ENCODE measurements at regions not wholly inside any gene's neighbourhood (a gene's known extent, or its start where the extent isn't known, plus 50 kb on each side); places are given as distances from the start of the nearest gene placed in this dataset.
A peak's percentile ranks its signal among the peaks of the same experiment; 100 is the strongest.

GRCh38 chr4:30948653-30949052, 228.5 kb downstream of the PCDH7 start:
- H3K27ac ChIP-seq (ENCODE audit: low read depth, low read length), result peak overlapping the region; percentile 94
- POLR2A ChIA-PET, result interaction anchor here (0.6 kb wide), 1 partner anchor 179 kb away, joined by 3 read pairs; no protein-coding TSS in a partner anchor
- H3K4me3 ChIP-seq (replicated peaks in 1 of 2; ENCODE audit: low read depth in 1 of 2, low read length in 2 of 2), result no peak overlapping the region
- peak; percentile 94 for TF ChIP-seq JUND (IDR thresholded peaks at IDR 0.05)
- TF ChIP-seq REST (IDR thresholded peaks at IDR 0.05; ENCODE audit: low read depth), result no peak
- TF ChIP-seq CTCF (IDR thresholded peaks at IDR 0.05 in 2 of 3, conservative IDR thresholded peaks at IDR 0.05 in 1 of 3; ENCODE audit: borderline replicate concordance in 1 of 3, insufficient read depth in 1 of 3, low read depth in 2 of 3, low read length in 2 of 3), result no peak
- peak; percentile 92 for TF ChIP-seq TCF7L2 (IDR thresholded peaks at IDR 0.05; ENCODE audit: borderline replicate concordance, extremely low read depth, insufficient read depth, insufficient read length)
- TF ChIP-seq FOSL1 (IDR thresholded peaks at IDR 0.05; ENCODE audit: low read depth), result peak; percentile 90
- TF ChIP-seq ZBTB33 (IDR thresholded peaks at IDR 0.05; ENCODE audit: extremely low read depth, insufficient replicate concordance, low read length), result no peak
- peak; percentile 98 for TF ChIP-seq SP1 (IDR thresholded peaks at IDR 0.05; ENCODE audit: low read depth)
- peak; percentile 55; the same call in 1 of the 2 replicates for TF ChIP-seq SRF (IDR thresholded peaks at IDR 0.05; ENCODE audit: low read depth)
- TF ChIP-seq POLR2A (IDR thresholded peaks at IDR 0.05; ENCODE audit: borderline replicate concordance, extremely low read depth, insufficient read depth, insufficient read length), result no peak
- TF ChIP-seq EZH2 (IDR thresholded peaks at IDR 0.05), result no peak
- TF ChIP-seq ZFX (IDR thresholded peaks at IDR 0.05), result no peak
- TF ChIP-seq CBX3 (IDR thresholded peaks at IDR 0.05; ENCODE audit: low read depth), result peak; percentile 86
- TF ChIP-seq ELF1 (IDR thresholded peaks at IDR 0.05; ENCODE audit: borderline replicate concordance, low read depth), result no peak; the same call in 1 of the 2 replicates
- TF ChIP-seq MAX (IDR thresholded peaks at IDR 0.05), result peak; percentile 60
- peak; percentile 47 for TF ChIP-seq RAD21 (IDR thresholded peaks at IDR 0.05; ENCODE audit: low read depth)
- TF ChIP-seq EZH2phosphoT487 (IDR thresholded peaks at IDR 0.05; ENCODE audit: borderline replicate concordance), result no peak
- TF ChIP-seq EGR1 (IDR thresholded peaks at IDR 0.05; ENCODE audit: low read depth), result no peak
- TF ChIP-seq SIN3A (IDR thresholded peaks at IDR 0.05; ENCODE audit: low read depth), result peak; percentile 59; the same call in 1 of the 2 replicates
- TF ChIP-seq YY1 (IDR thresholded peaks at IDR 0.05; ENCODE audit: extremely low read depth, insufficient replicate concordance, low read depth, low read length), result no peak
- no peak for TF ChIP-seq ZNF274 (IDR thresholded peaks at IDR 0.05; ENCODE audit: low read depth, low read length)
- peak; percentile 84 for TF ChIP-seq ATF3 (IDR thresholded peaks at IDR 0.05)

More at GRCh38 chr4:30948653-30949052, 228.5 kb downstream of the PCDH7 start:
- Histone ChIP-seq H4K20me1 (ENCODE audit: insufficient read depth) (no peaks in the 10 kb centered on the region), H3K4me1 (ENCODE audit: control insufficient read depth in 1 of 2, insufficient read depth in 2 of 2, low read length in 2 of 2) (peaks cover 77 to 99% of the 10 kb centered on the region in 2 experiments), H3K79me2 (ENCODE audit: insufficient read depth, low read length) (peaks cover 51% of the 10 kb centered on the region), H3K36me3 (ENCODE audit: control insufficient read depth in 1 of 2, insufficient read depth in 2 of 2, low read length in 2 of 2) (no peaks in the 10 kb centered on the region), H3K9me3 (ENCODE audit: control insufficient read depth in 1 of 2, insufficient read depth in 1 of 2, low read depth in 1 of 2, low read length in 2 of 2) (no peaks in the 10 kb centered on the region), H3K4me2 (ENCODE audit: low read length) (peak overlapping the region; percentile 33), H3K27me3 (ENCODE audit: insufficient read depth, low read length) (no peaks in the 10 kb centered on the region), H2AFZ (ENCODE audit: low read depth, low read length, poor library complexity, severe bottlenecking) (no peak overlapping the region), H3K9me2 (ENCODE audit: insufficient read depth) (no peaks in the 10 kb centered on the region), H3K9ac (ENCODE audit: low read length) (peak overlapping the region; percentile 36)
- DNase-seq (ENCODE audit: low read depth, low spot score), result peak; percentile 90
- CTCF ChIA-PET, result no interaction called here
- RAD21 ChIA-PET (ENCODE audit: low non-redundant PET in 1 of 2, low total read pairs in 2 of 2, uncharacterized antibody in 2 of 2, unreplicated experiment in 2 of 2), result no interaction called here
- ATAC-seq, result peak; percentile 58
- BruUV-seq (replicated peaks), result no TSS peak
- intact Hi-C loops (cut with micrococcal nuclease), result loop anchor here (2.0 kb wide), 2 partner anchors 78 to 192 kb away; no protein-coding TSS in a partner anchor

All from HCT116 (cell line).